A549 (cell line): ENCODE measurements at regions not wholly inside any gene's neighbourhood (a gene's known extent, or its start where the extent isn't known, plus 50 kb on each side); places are given as distances from the start of the nearest gene placed in this dataset.

Experiments used
- ATAC-seq, 2 experiments: fragments of 200-7000 bp in 1 of 2; fragments of >200 bp in 1 of 2; cut with Nextera tagmentation in 1 of 2; cut with Tn5 transposase in 1 of 2; 3 replicates each; pipeline versions ENCODE4 v1.8.0 to v1.9.1; 2018 to 2020; ENCODE audit warnings: mild to moderate bottlenecking in 1 of 2, moderate library complexity in 1 of 2
- CTCF ChIA-PET: fragments of 300-600 bp; sonication (Branson Sonifier 250); formaldehyde crosslinking; extraction: SDS; loops from one replicate; lab custom pipeline; 2021; ENCODE audit warnings: antibody characterized with exemption, inconsistent platforms; lab: Yijun Ruan, JAX
- POLR2A ChIA-PET: fragments of 350-600 bp; formaldehyde crosslinking; extraction: SDS; loops from one replicate; lab custom pipeline; 2021; ENCODE audit warnings: antibody characterized with exemption, inconsistent platforms; lab: Yijun Ruan, JAX
- DNase-seq, 2 experiments: peaks; one replicate each; pipeline versions ENCODE4 v3.0.0 to v3.0.0-alpha.2; 2011 to 2016; ENCODE audit warnings: low read depth in 1 of 2, low spot score in 1 of 2
- FAIRE-seq: peaks from 2 replicates; lab custom pipeline; 2011; peaks lifted over from hg19 to GRCh38; lab: Jason Lieb, UNC
- H3K27ac ChIP-seq, 2 experiments: fragments of >200 bp; sonication (Bioruptor Twin); formaldehyde crosslinking; 3 replicates each; pipeline ENCODE4 v1.5.1; 2016 to 2017
- H3K4me1 ChIP-seq: fragments of >200 bp; sonication (Bioruptor Twin); formaldehyde crosslinking; 3 replicates; pipeline ENCODE4 v1.6.1; 2016
- H3K4me2 ChIP-seq: fragments of >200 bp; sonication (Bioruptor Twin); formaldehyde crosslinking; 3 replicates; pipeline ENCODE4 v1.6.1; 2016
- H3K4me3 ChIP-seq: fragments of >200 bp; sonication (Bioruptor Twin); formaldehyde crosslinking; 3 replicates; pipeline ENCODE4 v1.5.1; 2016
- H3K9me3 ChIP-seq: fragments of >200 bp; sonication (Bioruptor Twin); formaldehyde crosslinking; 3 replicates; pipeline ENCODE4 v1.6.1; 2016
- BCL3 ChIP-seq: fragments of >200 bp; sonication (Bioruptor Twin); formaldehyde crosslinking; IDR thresholded peaks from 3 replicates; pipeline ENCODE4 v1.6.1; 2016
- BHLHE40 ChIP-seq: IDR thresholded peaks from 2 replicates; pipeline ENCODE4 v1.6.1; 2012; ENCODE audit warnings: low read depth, low read length, inconsistent platforms
- CEBPB ChIP-seq, 2 experiments: fragments of >200 bp in 1 of 2; sonication (Bioruptor Twin) in 1 of 2; formaldehyde crosslinking in 1 of 2; IDR thresholded peaks; 2 replicates each; pipeline ENCODE4 v1.6.1; 2012 to 2016
- CHD4 ChIP-seq: fragments of 200-600 bp; sonication (generic); IDR thresholded peaks from 2 replicates; pipeline ENCODE4 v1.6.1; 2016; ENCODE audit warnings: antibody characterized with exemption, mild to moderate bottlenecking, borderline replicate concordance
- ELK1 ChIP-seq: fragments of 150-350 bp; IDR thresholded peaks from 2 replicates; pipeline ENCODE4 v1.6.1; 2014; ENCODE audit warnings: low read depth, mild to moderate bottlenecking, low read length
- FOSB ChIP-seq: fragments of 250-450 bp; sonication (Bioruptor Pico); IDR thresholded peaks from 2 replicates; pipeline ENCODE4 v1.5.0; 2020; ENCODE audit warnings: mild to moderate bottlenecking, moderate library complexity
- FOSL2 ChIP-seq, 2 experiments: fragments of 450-650 bp in 1 of 2; fragments of >200 bp in 1 of 2; sonication (Bioruptor Twin) in 1 of 2; formaldehyde crosslinking; IDR thresholded peaks; 2 replicates each; pipeline versions ENCODE4 v1.5.0 to v1.6.1; 2016 to 2020; ENCODE audit warnings: mild to moderate bottlenecking in 1 of 2, moderate library complexity in 1 of 2
- FOXS1 ChIP-seq: fragments of 250-450 bp; sonication (Bioruptor Pico); IDR thresholded peaks from 2 replicates; pipeline ENCODE4 v1.5.0; 2020; ENCODE audit warnings: mild to moderate bottlenecking, moderate library complexity
- GATA3 ChIP-seq: IDR thresholded peaks from 2 replicates; pipeline ENCODE4 v1.6.1; 2012; ENCODE audit warnings: borderline replicate concordance
- HES2 ChIP-seq: fragments of >200 bp; sonication (Bioruptor Twin); formaldehyde crosslinking; IDR thresholded peaks from 2 replicates; pipeline ENCODE4 v1.6.1; 2016
- HEYL ChIP-seq: fragments of 250-450 bp; sonication (Bioruptor Pico); IDR thresholded peaks from 2 replicates; pipeline ENCODE4 v1.8.0; 2021; ENCODE audit warnings: mild to moderate bottlenecking, moderate library complexity
- JUNB ChIP-seq: fragments of >200 bp; sonication (Bioruptor Twin); formaldehyde crosslinking; IDR thresholded peaks from 2 replicates; pipeline ENCODE4 v1.6.1; 2016
- POLR2AphosphoS2 ChIP-seq: conservative IDR thresholded peaks from 2 replicates; pipeline ENCODE4 v1.6.1; 2012; ENCODE audit warnings: low read length, improper control_type of control experiment, inconsistent platforms
- RARB ChIP-seq: fragments of 250-450 bp; sonication (Bioruptor Pico); IDR thresholded peaks from 2 replicates; pipeline ENCODE4 v1.8.0; 2021; ENCODE audit warnings: mild to moderate bottlenecking, moderate library complexity
- RCOR1 ChIP-seq: fragments of 150-350 bp; IDR thresholded peaks from 2 replicates; pipeline ENCODE4 v1.6.1; 2014; ENCODE audit warnings: antibody characterized with exemption, low read length, low read depth
- RFX5 ChIP-seq: fragments of 450-650 bp; IDR thresholded peaks from 2 replicates; pipeline ENCODE4 v1.7.1; 2014; ENCODE audit warnings: antibody characterized with exemption, mild to moderate bottlenecking, moderate library complexity
- USF2 ChIP-seq: fragments of 450-650 bp; IDR thresholded peaks from 2 replicates; pipeline ENCODE4 v1.6.1; 2014; ENCODE audit warnings: antibody characterized with exemption
- ZC3H11A ChIP-seq: fragments of 450-650 bp; IDR thresholded peaks from 2 replicates; pipeline ENCODE4 v1.6.1; 2014; ENCODE audit warnings: antibody characterized with exemption, mild to moderate bottlenecking
- WGBS: methylation state at CpG from one replicate; pipeline ENCODE4 v1.1.6; 2017; ENCODE audit errors: missing lambda C conversion rate; 5-methylcytosine and 5-hydroxymethylcytosine counted together

- H3K9me3 ChIP-seq, result no peaks in the 10 kb centered on the region
These were observed 381.4 kb downstream of the BRD1 start for GRCh38 chr22:49446145-49446758.

GRCh38 chr22:49444781-49445180, 382.9 kb downstream of the BRD1 start:
- DNase-seq (no peak), ATAC-seq (no peak), FAIRE-seq (no peak)
- Histone ChIP-seq H3K9me3 (no peaks in the 10 kb centered on the region), H3K4me2 (no peak overlapping the region), H3K4me1 (no peaks in the 10 kb centered on the region), H3K4me3 (no peak overlapping the region), H3K27ac (no peak overlapping the region)
- 44% methylated on average over 14 of the region's 14 CpGs for WGBS
- ChIA-PET CTCF (no interaction called here), POLR2A (no interaction called here)
- no peak for TF ChIP-seq RARB

More at GRCh38 chr22:49446145-49446758, 381.4 kb downstream of the BRD1 start:
- DNase-seq (no peak), ATAC-seq (no peak), FAIRE-seq (no peak)
- no peak overlapping the region for H3K4me3 ChIP-seq
- ChIA-PET CTCF (interaction anchor here (1.3 kb wide), 1 partner anchor 186 kb away, joined by 4 read pairs; no protein-coding TSS in a partner anchor), POLR2A (no interaction called here)
- no peak overlapping the region for H3K4me2 ChIP-seq
- H3K27ac ChIP-seq, result no peak overlapping the region
- H3K4me1 ChIP-seq, result no peaks in the 10 kb centered on the region
- 65% methylated on average over 17 of the region's 18 CpGs for WGBS
- TF ChIP-seq USF2, result no peak
- TF ChIP-seq BCL3, result no peak
- TF ChIP-seq RFX5, result no peak

- Histone ChIP-seq H3K27ac (no peak overlapping the region), H3K9me3 (no peaks in the 10 kb centered on the region), H3K4me1 (no peaks in the 10 kb centered on the region), H3K4me3 (no peak overlapping the region), H3K4me2 (no peak overlapping the region)
- ChIA-PET POLR2A (no interaction called here), CTCF (no interaction called here)
- no peak for DNase-seq
- no peak for FAIRE-seq
- WGBS, result 55% methylated on average over 23 of the region's 23 CpGs
- TF ChIP-seq FOSB (no peak), HEYL (CRISPR knock-in tag) (no peak), ELK1 (no peak), FOSL2 (IDR thresholded peaks at IDR 0.05) (no peak), FOSL2 (CRISPR knock-in tag; IDR thresholded peaks at IDR 0.05) (no peak), RARB (no peak), HES2 (no peak), GATA3 (no peak), RCOR1 (no peak), CHD4 (no peak), CEBPB (IDR thresholded peaks at IDR 0.05) (no peak), POLR2AphosphoS2 (no peak)
- no peak for ATAC-seq
These were observed 386.7 kb downstream of the BRD1 start for GRCh38 chr22:49440931-49441330.

- DNase-seq (no peak), ATAC-seq (no peak), FAIRE-seq (no peak)
- H3K27ac ChIP-seq, result no peak overlapping the region
- H3K9me3 ChIP-seq, result no peaks in the 10 kb centered on the region
- TF ChIP-seq BHLHE40, result no peak
- no peak for TF ChIP-seq JUNB
- TF ChIP-seq FOXS1 (CRISPR knock-in tag), result no peak
- no peak for TF ChIP-seq RCOR1
- no peak for TF ChIP-seq GATA3
- no peak for TF ChIP-seq ZC3H11A
- TF ChIP-seq HES2, result no peak
- no peak for TF ChIP-seq POLR2AphosphoS2
- no peak overlapping the region for H3K4me2 ChIP-seq
- CTCF ChIA-PET, result interaction anchor here (2.2 kb wide), 1 partner anchor 193 kb away, joined by 8 read pairs; no protein-coding TSS in a partner anchor
- POLR2A ChIA-PET, result no interaction called here
- no peak overlapping the region for H3K4me3 ChIP-seq
- H3K4me1 ChIP-seq, result no peaks in the 10 kb centered on the region
- WGBS, result 55% methylated on average over 7 of the region's 10 CpGs
These were observed 388.3 kb downstream of the BRD1 start for GRCh38 chr22:49439373-49439772.
